Left ventricle myocardium superior (tissue), 1 donor: ENCODE measurements at regions not wholly inside any gene's neighbourhood (a gene's known extent, or its start where the extent isn't known, plus 50 kb on each side); places are given as distances from the start of the nearest gene placed in this dataset.

Source experiments
- ATAC-seq: fragments of 200-7000 bp; cut with Tn5 transposase; one replicate; pipeline ENCODE4 v1.9.1; 2020; ENCODE audit warnings: mild to moderate bottlenecking, moderate library complexity
- DNase-seq: peaks from one replicate; pipeline ENCODE4 v3.0.0-alpha.2; 2020
- intact Hi-C: fragments of 100-400 bp; cut with micrococcal nuclease; formaldehyde crosslinking; loops from one replicate; pipeline ENCODE4 v1.11.0; 2022
- donor health status: DM: no; HTN: yes; CAD: no; lungs with severe emphysema.

DNA sequence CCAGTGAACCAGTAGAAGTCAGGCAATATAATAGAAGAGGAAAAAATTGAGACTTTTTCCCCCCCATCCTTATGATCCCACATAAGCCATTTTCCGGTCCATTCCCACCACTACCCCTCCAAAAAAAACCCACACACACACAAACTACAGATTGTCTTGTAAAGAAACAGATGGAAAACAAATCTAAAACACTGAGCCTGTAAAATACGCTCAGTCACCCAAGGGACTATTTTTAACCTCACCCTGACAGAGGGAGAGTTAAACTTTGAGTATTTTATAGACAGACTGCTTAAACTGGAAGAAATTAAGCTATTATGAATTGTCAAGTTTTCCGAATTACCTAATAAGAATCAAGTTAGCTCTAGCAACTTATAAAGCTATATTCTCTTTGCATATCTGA lies 471.8 kb upstream of the C9orf72 start:
- ATAC-seq (no peak), DNase-seq (no peak)
- intact Hi-C loops, result no loop called here

DNA sequence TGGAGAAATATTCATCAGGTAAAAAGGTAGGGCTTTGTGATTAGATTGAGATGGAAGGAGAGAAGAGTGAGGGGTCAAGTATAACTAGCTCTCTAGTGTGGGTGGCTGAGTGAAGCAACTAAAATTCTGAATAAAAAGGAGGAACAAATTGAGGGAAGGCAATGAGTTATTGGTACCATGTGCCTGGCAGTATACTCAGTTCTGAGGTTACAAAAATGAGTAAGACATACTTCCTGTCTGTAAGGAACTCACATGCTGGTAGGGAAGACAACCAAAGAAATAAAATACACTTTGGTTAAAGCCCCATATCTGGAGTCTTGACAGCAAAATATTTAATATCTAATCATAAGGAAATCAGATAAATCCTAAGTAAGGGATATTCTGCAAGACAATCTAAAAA lies 476.8 kb upstream of the C9orf72 start:
- DNase-seq (no peak), ATAC-seq (no peak)
- intact Hi-C loops, result no loop called here

DNA sequence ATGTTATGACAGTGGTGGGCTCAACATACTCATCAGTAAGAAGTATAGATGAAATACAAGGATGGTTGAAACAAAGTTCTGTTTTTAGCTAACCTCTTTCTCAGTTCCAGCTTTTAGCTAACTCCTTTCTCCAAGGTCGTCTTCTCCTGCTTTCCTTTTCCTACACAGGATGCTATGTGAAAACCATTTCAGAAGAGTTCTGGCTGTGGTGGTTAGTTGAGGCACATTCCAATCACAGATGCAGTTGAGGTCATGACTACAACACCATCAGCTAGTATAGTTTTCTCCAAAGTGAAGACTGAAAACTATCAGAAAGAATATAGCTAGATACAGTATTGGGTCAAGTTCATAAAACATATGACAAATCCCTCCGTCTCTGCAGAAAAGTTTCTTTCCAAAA lies 477.7 kb upstream of the C9orf72 start:
- ATAC-seq (no peak), DNase-seq (no peak)
- intact Hi-C loops, result no loop called here

DNA sequence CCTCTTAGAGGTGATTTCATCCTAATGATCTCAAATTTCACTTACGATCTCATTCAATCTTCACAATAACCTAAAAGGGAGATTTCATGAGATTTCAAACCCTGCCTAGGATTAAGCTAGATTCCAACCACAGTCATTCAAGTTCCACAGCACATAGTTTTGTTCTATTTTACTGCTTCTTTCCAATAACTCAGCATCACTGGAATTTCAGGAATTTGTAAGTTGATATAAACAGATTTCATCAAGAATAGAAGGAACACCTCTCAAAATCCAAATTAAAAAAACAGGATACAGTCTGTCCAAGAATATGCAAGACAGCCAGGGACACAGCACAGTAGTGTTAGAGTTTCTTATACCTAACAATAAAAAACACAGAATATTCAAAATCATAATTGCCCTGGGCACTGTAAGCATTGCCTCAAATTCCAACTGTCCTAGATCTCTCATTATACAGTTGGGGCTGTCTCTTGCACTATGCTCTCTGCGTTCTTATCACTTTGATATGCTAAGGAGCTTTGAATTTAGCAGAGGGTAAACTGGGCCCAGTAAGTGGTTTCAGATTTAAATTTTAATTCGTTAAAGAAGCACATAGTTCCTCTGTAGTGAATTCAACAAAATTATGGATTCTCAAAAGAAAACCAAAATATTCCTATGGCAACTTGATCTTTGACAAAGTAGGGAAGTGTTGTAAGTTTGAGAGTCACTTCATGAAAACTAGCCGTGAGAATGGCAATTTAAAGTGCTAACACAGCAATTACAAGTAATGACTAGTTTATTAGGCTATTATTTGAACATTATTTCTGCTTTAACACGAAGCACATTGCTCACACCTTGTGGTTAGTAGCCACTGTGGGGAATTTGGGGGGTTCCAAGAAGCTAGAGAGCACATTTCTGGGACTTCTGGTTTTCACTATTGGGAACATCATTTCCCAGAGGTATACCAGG lies 478.6 kb upstream of the C9orf72 start:
- intact Hi-C loops, result no loop called here
- DNase-seq (no peak), ATAC-seq (no peak)

DNA sequence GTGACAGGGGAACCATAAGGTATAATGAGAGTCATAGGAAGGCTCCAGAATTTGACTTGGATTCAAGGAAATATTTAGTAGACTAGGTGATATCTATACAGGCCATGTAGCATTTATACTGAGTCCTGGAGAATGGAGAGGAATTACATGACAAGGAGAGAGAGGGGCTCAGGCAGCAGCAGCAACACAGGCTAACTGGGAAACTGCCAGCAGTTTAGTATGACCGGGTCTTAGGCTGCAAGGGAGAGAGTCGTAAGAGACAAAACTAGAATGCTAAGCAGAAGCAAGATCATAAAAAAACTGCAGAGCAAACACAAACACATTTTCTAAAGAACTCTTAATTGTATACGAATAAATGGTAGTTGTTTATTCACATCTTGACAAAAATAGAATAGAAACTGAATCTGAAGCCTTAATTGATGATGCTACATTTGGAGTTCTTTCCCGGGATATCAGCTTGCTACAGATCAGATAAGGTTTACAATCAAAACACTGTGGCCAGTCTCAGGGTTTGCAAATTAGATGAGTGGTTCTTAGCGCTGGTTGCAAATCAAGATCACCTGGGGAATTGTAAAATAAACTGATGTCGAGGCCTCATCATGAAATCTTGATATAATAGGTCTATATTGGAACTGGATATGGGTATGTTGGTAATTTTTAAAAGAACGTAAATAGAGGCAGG lies 480.0 kb upstream of the C9orf72 start:
- no peak for DNase-seq
- ATAC-seq, result no peak
- intact Hi-C loops, result no loop called here

DNA sequence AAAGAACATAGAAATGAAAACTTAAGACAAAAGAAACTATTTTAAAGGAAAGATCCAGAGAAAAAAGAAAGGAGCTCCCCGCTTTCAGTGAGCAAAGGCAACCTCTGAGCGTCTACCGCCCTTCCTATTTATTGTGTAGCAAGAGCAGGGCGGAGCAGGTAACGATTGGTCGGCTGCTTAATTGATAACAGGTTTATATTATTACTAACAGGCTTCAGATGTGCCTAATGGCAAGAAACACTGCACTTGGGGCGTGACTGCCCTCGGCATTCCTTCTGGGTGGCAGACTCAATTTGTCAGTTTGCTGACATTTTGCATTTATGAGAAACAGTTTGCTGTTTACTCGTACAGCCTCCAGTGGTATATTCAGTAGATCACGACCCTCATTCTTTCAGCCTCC lies 482.7 kb upstream of the C9orf72 start:
- intact Hi-C loops, result no loop called here
- DNase-seq (no peak), ATAC-seq (no peak)

DNA sequence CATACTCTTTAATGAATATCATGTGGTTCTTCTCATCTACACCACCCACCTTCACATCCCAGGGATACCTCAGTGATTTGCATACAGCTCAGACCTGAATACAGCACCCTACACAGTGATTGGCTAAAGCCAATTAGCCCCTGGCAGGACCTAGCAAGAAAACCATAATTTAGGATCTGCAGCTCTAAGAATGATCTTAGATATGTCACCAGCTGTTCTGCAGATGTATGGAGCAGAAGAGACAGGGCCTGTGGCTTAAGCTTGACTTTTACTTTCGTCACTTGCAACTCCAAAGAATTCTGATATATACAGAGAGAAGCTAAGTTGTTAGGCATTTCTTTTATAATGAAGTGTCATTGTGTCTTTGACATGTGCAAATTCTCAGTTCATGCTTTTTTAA lies 483.2 kb upstream of the C9orf72 start:
- DNase-seq (no peak), ATAC-seq (no peak)
- intact Hi-C loops, result no loop called here

DNA sequence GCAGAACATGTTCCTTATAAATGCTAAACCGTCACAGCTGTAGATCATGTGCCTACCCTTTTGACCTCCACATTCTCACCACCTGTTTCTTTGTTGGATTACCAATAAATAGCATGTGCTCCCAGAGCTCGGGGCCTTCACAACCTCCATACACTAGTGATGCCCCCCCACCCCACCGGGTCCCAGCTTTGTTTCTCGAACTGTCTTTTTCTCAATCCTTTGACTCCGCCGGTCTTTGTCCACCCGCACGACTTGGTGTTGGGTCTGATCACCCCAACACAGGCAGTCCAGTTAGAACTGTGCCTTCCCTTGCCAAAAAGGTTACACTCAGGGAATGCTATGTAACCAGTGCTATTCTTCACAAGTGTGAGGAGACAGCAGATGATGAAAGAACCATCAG lies 485.9 kb upstream of the C9orf72 start:
- intact Hi-C loops, result no loop called here
- ATAC-seq (no peak), DNase-seq (no peak)

DNA sequence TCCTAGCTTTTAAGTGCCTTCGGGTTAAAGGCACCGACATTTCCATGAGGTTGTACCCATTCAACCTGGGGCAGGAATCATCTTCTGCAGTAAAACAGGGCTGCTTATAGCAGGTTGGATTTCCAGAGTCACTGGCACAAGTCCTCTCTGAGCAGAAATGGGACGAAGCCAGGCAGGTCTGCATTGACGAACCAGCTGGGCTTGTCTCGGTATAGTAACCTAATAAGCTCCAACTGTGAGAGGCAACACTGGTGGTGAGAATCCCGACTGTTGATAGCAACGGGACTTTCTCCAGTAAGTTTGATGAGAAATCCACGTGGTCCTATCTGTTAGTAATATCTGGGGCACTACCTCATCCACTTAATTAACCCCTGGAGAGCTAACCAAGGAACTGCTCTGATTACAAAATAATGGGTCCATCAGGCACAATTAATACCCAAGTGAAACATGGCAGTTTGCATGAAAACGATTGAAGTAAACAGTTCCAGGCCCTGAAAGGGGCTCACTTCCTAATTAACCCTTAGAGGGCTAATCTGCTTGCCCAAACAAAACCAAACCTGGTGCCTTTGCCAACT lies 491.0 kb upstream of the C9orf72 start:
- DNase-seq (no peak), ATAC-seq (no peak)
- intact Hi-C loops, result loop anchor here (10.0 kb wide), 1 partner anchor 330 kb away; no protein-coding TSS in a partner anchor

DNA sequence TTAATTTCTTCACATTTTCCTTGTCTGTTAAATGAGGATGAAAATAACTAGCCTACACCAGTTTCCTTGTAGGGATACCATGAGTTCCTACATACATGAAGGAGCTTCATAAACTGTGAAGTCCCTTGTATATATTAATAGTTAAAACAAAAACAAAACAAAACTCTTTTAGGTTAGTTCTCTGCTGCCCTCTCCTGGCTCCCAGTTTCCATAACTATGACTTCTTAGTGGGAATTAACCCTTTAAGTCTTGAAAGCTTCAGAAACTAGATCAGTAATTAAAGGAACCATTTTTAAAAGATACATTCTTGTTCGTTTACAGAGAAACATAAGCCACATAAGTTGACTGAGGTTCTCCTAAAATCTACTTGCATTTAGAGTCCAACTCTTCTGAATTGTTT lies 500.0 kb upstream of the C9orf72 start:
- DNase-seq, result no peak

DNA sequence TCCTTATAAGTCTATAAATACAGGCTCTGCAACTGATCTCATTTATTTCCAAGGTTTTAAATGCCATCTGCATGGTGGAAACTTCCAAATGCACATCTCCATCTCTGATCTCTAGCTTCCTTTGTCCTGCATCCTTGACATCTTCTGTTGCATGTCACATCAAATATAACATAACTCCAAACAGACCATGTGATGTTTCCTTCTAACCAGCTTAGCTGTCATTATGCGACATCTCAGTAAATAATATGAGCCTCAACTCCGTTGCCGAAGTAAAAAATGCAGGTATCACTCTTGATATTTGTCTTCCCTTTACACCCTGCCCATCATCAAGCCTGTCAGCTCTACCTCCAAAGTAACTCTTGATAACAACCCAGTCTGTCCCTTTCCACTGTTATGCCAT lies 506.4 kb upstream of the C9orf72 start:
- intact Hi-C loops, result no loop called here
- ATAC-seq (no peak), DNase-seq (no peak)

More for the DNA sequence above, 500.0 kb upstream of the C9orf72 start:
- intact Hi-C loops, result no loop called here
- no peak for ATAC-seq

DNA sequence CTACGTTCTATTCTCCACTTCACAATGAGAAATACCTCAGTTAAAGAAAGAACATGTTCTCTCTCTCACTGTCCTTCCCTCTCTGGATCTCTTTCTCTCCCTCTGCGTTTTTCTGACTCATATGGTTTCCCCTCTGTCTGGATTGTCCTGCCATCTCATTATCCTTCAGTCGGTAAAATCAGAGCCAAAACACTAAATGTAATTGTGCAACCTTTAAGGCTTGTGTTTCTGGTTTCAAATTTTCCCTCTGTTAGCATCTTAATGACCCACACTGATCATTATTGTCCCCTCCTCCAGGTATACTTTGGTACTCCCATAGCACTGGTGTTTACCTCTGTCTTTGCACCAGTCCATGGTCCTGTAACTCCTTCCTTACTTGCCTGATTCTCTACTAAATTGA lies 509.4 kb upstream of the C9orf72 start:
- ATAC-seq, result no peak
- intact Hi-C loops, result no loop called here
- no peak for DNase-seq

DNA sequence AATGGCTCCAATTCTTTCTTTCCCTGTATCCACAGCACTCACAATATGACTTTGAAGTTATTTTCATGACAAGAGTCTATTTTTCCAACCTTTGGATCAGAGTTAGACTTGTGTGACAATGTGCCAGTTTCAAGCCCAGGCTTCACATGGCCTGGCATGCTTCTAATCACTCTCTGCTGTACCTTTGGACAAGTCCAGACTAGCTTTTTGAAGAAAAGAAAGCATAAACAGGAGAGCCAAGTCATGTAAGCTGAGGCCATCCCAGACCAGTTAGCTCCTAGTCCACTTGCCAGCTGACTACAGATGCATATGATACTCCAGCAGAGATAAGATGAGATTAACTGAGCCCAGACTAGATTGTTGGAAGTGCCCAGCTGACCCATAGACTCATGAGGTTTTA lies 513.6 kb upstream of the C9orf72 start:
- no peak for ATAC-seq
- intact Hi-C loops, result no loop called here
- no peak for DNase-seq

DNA sequence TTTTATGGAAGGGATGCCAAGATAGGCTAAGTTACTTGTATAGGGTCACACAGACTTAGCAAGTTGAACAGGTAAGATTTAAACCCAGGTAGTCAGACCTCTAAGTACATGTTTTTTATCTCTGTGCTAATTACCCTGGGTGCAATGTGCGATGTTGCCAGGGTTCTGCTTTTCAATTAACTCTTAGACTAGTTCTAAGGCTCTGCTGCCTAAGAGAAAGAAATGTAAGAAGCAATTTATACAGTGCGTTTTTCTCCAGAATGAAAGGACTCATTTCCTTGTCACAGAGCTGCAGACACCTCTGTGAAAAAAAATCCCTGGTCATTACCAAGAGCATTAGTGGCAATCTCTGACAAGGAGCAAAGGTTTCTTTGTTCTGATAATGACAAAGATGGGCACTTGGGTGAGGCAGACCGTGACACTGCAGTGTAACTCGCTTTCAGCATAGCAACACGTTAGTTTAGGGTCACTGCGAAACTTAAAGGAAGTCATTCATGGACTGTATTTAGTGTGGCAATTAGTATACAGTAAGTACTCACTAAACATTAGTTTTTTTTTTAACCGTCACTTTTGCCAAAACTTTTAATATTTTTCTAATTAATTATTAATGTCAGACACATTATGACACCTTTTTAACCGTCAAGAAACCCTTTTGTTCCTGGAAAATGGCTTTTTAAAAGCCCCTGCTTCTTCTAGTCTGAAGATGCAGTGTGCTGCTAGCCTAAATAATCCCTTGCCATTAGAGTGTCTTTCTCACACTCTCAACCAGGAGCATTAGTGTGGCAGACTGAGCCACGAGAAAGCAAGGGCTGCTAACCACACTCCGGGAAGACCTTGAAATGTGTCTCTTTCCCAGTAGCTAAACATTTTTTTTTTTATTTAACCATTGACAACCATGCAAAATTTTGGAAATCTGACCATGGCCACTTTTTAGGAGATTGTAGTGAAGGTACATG lies 520.0 kb upstream of the C9orf72 start:
- intact Hi-C loops, result no loop called here
- DNase-seq, result no peak
- no peak for ATAC-seq

DNA sequence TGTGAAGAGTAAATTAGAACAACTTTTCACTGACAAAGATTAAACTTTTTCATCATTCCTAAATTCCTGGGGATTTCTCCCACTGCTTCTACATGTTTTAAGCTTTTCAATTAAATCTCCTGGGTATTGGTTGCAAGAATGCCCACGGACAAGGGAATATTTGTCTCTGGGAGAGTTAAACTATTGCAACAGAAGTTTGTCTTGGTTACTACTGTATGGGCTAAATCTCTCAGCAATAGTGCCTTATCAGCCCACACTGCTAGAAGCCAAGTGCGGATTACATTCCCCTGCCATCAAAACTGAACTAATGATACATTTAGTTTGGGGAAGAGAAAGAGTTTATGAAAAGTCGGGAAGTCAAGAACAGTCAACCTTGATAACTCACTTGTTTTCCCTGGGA lies 528.2 kb upstream of the C9orf72 start:
- DNase-seq (no peak), ATAC-seq (no peak)
- intact Hi-C loops, result no loop called here

DNA sequence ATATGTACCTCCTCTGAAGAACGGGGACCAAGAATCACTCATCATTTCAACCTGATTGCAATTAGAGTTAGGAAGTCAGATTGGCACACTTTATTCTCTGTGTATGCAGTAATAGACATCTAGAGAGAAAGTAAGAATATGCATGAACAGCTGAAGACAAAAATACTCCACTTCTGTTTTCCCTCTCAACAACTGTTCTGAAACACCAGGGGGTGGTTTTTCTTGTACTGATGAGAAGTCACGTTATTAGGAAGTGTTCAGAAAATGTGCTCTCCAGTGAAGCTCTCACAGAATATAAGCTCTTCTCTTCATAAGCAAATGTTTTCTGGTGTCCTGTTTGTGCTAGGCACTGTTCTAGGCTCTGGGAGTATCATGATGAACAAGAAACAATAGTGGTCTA lies 531.7 kb upstream of the C9orf72 start:
- intact Hi-C loops, result no loop called here
- DNase-seq (no peak), ATAC-seq (no peak)

DNA sequence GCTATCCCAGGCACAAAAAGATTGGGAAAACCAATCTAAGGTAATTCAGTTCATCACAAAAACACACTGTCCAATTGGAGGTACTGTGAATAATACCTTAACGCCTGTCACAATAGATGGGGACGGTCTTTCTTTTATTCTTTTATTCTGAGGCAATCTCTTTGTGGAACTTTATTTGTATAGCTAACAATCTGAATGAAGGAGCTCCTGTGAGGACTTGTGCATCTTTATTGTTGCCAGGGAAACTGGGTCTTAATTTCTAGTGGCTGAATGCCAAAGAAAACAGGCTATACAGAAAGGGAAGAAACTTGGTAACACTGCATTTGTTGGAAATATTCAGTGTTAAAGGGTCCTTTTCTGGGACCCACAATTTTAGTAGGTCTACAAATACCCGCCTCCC lies 546.9 kb upstream of the C9orf72 start:
- no peak for DNase-seq
- intact Hi-C loops, result no loop called here
- ATAC-seq, result no peak

DNA sequence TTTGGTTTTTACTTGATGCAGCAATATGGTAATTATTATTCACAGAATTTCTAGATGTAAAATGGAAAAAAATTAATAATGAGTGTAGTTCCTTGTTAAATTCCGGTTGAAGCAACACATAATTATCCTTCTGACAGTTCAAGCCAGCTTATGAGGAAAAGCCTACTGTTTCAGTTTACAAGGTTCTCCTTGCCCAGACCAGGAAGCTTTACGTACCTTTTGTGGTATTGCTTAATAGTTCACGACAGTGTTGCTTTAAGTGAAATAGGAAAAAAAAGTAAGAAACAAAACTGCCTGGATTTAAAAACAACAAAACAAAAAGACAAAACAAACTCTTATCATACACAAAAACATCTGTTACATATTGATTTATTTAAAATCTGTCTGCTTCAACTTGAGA lies 547.3 kb upstream of the C9orf72 start:
- ATAC-seq (no peak), DNase-seq (no peak)
- intact Hi-C loops, result no loop called here

DNA sequence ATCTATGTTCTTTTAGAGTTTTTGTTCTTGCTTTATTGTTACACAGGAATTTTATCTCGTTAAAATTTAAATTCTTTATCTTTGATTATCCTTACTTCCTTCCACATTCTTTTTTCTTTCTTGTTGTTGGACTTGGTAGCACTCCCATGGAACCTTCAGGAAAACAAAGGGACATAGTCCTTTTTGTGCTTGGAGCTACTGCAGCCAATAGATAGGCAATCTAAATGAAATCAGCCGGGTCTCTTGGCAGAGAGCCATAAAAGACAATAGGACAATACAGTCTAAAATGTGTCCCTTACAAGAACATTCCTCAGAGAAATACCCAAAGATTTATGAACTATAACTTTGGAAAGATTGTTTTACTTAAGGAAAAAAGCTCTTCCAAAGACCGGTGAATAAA lies 548.1 kb upstream of the C9orf72 start:
- no peak for ATAC-seq
- intact Hi-C loops, result no loop called here
- no peak for DNase-seq
